Heart left ventricle (tissue), 16 donors: ENCODE measurements at regions not wholly inside any gene's neighbourhood (a gene's known extent, or its start where the extent isn't known, plus 50 kb on each side); places are given as distances from the start of the nearest gene placed in this dataset.

Experiments
- ATAC-seq, 4 donors: fragments of 200-7000 bp; cut with Tn5 transposase; one replicate each; pipeline ENCODE4 v1.9.1; 2020 to 2022; ENCODE audit warnings: moderate library complexity in 4 of 4, mild to moderate bottlenecking in 3 of 4, moderate number of reproducible peaks in 1 of 4
- DNase-seq, 5 donors: peaks; one replicate each; pipeline ENCODE4 v3.0.0-alpha.2; 2020
- H3K27ac ChIP-seq, 12 donors: fragments of 200-600 bp; sonication (generic) in 4 of 12; one replicate each; pipeline versions ENCODE4 v1.5.0 to v1.8.0; 2016 to 2022; ENCODE audit warnings: mild to moderate bottlenecking in 2 of 12
- H3K27me3 ChIP-seq, 9 donors: fragments of 200-600 bp; sonication (generic) in 2 of 9; one replicate each; pipeline versions ENCODE4 v1.5.1 to v1.8.0; 2016 to 2022; ENCODE audit warnings: mild to moderate bottlenecking in 3 of 9
- H3K36me3 ChIP-seq, 9 donors: fragments of 200-600 bp; sonication (generic) in 2 of 9; one replicate each; pipeline versions ENCODE4 v1.5.0 to v1.8.0; 2018 to 2022; ENCODE audit warnings: mild to moderate bottlenecking in 2 of 9
- H3K4me1 ChIP-seq, 12 donors: fragments of 200-600 bp; sonication (generic) in 4 of 12; one replicate each; pipeline versions ENCODE4 v1.5.0 to v1.8.0; 2016 to 2022; ENCODE audit warnings: mild to moderate bottlenecking in 3 of 12
- H3K4me3 ChIP-seq, 12 donors: fragments of 200-600 bp; sonication (generic) in 4 of 12; one replicate each; pipeline versions ENCODE4 v1.5.0 to v1.8.0; 2017 to 2022; ENCODE audit warnings: mild to moderate bottlenecking in 9 of 12, moderate library complexity in 4 of 12
- H3K9me3 ChIP-seq, 12 donors: fragments of 200-600 bp; sonication (generic) in 4 of 12; one replicate each; pipeline versions ENCODE4 v1.5.0 to v1.8.0; 2016 to 2022; ENCODE audit warnings: mild to moderate bottlenecking in 1 of 12
- POLR2A ChIP-seq, 2 donors: fragments of 450-650 bp; IDR thresholded peaks; one replicate each; pipeline ENCODE4 v1.6.1; 2017; ENCODE audit warnings: antibody characterized with exemption in 2 of 2, mild to moderate bottlenecking in 2 of 2, moderate library complexity in 2 of 2
- WGBS, 4 donors: extraction: QIAGEN DNeasy Blood & Tissue Kit in 2 of 4; methylation state at CpG; one replicate each; pipeline versions ENCODE4 v1.1.5 to v1.1.7; 2013 to 2018; 5-methylcytosine and 5-hydroxymethylcytosine counted together
- intact Hi-C, 10 donors: fragments of 100-400 bp; cut with DNase I; formaldehyde crosslinking; loops; one replicate each; pipeline versions ENCODE4 v1.11.1 to v1.14.2; 2022
- TF ChIP-seq, protein P1 (sequence below), 12 donors: fragments of 200-600 bp; sonication (generic) in 4 of 12; IDR thresholded peaks; one replicate each; pipeline versions ENCODE4 v1.5.0 to v1.8.0; 2018 to 2022; ENCODE audit warnings: antibody characterized with exemption in 12 of 12, mild to moderate bottlenecking in 5 of 12
- donor health status: ischemic (EF 13 %, LVEDD 7.1; RV severe dilation, severe dysfunction).
- donor health status: healthy with polysubstance abuse.
- donor health status: DM: no; HTN: yes; CAD: no.
- donor health status: DM: no; HTN: no; CAD: no.
- donor health status: ischemic (EF 25% LVEDD 6.9; RV normal size, moderate dysfunction).
- donor health status: ischemic (EF 25% LVEDD 5.7; RV mildly dilated, moderate dysfunction).
- donor health status: healthy.
- donor health status: DM: yes; HTN: yes; CAD: no.
- donor health status: ischemic (EF 35%, LVEDD 5.7; RV mildly dilated, moderate dysfunction).
- donor health status: nonischemic (EF 11% LVEDD 7.7; RV severe dilation, severe dysfunction).
- donor health status: DM: yes; HTN: yes; CAD: no.
- donor health status: PGD.
- donor health status: ischemic (EF 29% LVEDD 5.4; RV normal size, mild dysfunction).
- donor health status: nonischemic (EF 23%, LVEDD 6.1; RV moderate dilation, normal function).

DNA sequence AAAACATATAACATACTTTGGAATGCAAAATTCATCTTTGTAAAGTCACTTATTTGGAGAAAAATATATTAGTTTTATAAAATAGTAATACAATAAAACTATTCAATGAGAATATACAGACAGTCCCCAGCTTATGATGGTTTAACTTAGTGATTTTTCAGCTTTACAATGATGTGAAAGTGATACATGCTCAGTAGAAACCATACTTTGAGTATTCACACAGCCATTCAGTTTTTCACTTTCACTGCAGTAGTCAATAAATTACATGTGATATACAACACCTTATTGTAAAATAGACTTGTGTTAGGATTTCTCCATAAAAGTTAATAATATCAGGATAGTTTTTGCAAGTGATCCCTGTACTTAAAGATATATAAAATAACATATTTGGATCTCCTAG is 436.0 kb downstream of the CENPC start:
- Histone ChIP-seq H3K36me3 (no peaks in the 10 kb centered on the region), H3K9me3 (peaks cover 0 to 3% (median 0%) of the 10 kb centered on the region in 12 donors), H3K27ac (no peak overlapping the region), H3K4me3 (no peak overlapping the region), H3K4me1 (no peaks in the 10 kb centered on the region), H3K27me3 (no peaks in the 10 kb centered on the region)
- ATAC-seq (no peak), DNase-seq (no peak)
- no peak for TF ChIP-seq POLR2A (IDR thresholded peaks at IDR 0.05)
- TF ChIP-seq, protein P1, sequence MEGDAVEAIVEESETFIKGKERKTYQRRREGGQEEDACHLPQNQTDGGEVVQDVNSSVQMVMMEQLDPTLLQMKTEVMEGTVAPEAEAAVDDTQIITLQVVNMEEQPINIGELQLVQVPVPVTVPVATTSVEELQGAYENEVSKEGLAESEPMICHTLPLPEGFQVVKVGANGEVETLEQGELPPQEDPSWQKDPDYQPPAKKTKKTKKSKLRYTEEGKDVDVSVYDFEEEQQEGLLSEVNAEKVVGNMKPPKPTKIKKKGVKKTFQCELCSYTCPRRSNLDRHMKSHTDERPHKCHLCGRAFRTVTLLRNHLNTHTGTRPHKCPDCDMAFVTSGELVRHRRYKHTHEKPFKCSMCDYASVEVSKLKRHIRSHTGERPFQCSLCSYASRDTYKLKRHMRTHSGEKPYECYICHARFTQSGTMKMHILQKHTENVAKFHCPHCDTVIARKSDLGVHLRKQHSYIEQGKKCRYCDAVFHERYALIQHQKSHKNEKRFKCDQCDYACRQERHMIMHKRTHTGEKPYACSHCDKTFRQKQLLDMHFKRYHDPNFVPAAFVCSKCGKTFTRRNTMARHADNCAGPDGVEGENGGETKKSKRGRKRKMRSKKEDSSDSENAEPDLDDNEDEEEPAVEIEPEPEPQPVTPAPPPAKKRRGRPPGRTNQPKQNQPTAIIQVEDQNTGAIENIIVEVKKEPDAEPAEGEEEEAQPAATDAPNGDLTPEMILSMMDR (IDR thresholded peaks at IDR 0.05) = no peak
- intact Hi-C loops = no loop called here

DNA sequence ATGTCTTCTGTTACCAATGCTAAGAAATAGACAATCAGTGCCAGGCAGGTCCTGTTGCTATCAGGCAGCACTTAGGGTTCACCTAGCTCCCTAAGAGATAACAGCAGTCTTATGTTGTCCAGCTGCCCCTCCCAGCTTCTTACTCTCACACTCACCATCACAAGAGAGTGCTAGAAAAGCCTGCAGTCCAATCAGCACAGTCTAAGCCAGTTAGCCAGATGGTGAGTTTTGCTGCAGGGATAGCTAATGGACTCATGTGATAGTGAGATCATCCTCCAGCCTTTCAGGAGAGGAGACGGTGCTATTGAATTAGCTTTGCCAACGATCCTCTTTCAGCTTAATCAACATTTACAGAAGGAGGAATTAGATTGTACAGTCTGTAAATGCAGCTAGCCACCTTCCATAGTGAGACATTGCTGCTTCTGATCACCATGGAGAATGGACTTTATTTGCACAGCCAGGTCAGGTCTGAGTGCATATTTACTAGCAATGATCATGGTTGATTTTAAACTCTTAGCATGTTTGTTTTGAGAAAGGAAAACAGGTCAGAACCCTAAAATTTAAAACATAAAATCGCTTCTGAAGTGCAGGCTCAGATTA is 438.3 kb downstream of the CENPC start:
- H3K4me1 ChIP-seq = no peaks in the 10 kb centered on the region
- no peaks in the 10 kb centered on the region for H3K9me3 ChIP-seq
- no peak overlapping the region for H3K4me3 ChIP-seq
- no peaks in the 10 kb centered on the region for H3K27me3 ChIP-seq
- H3K27ac ChIP-seq = no peak overlapping the region
- H3K36me3 ChIP-seq = no peaks in the 10 kb centered on the region
- intact Hi-C loops = no loop called here
- DNase-seq (no peak), ATAC-seq (no peak)
- TF ChIP-seq, protein P1 (IDR thresholded peaks at IDR 0.05) = no peak
- TF ChIP-seq POLR2A (IDR thresholded peaks at IDR 0.05) = no peak
- 40 to 49% (median 45%) methylated on average over 3 of the region's 3 CpGs for WGBS, 4 donors

DNA sequence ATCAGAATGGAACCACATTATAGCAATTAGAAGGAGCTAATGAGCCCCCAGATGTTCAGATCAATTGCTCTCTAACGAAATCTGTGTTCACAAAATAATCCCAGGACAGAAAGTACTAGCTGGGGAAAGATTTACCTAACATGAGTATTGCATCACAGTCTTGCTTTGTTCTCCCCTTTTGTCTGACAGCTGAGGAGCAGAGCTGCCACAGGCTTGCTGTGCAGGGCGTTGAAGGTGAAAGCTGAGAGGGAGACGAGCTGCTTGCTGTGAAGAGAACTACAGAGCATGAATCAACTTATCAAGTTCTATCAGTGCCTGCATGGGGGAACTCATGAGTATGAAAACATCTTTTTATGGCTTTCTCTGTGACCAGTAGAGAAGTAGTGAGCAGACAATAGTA is 441.2 kb downstream of the CENPC start:
- TF ChIP-seq POLR2A (IDR thresholded peaks at IDR 0.05) = no peak
- TF ChIP-seq, protein P1 (IDR thresholded peaks at IDR 0.05) = no peak
- intact Hi-C loops = no loop called here
- no peaks in the 10 kb centered on the region for H3K9me3 ChIP-seq
- no peaks in the 10 kb centered on the region for H3K27me3 ChIP-seq
- no peak overlapping the region for H3K4me3 ChIP-seq
- no peaks in the 10 kb centered on the region for H3K4me1 ChIP-seq
- 41 to 52% (median 44%) methylated on average over 3 of the region's 3 CpGs for WGBS, 4 donors
- no peak for DNase-seq
- no peak overlapping the region for H3K27ac ChIP-seq
- no peaks in the 10 kb centered on the region for H3K36me3 ChIP-seq
- no peak for ATAC-seq

DNA sequence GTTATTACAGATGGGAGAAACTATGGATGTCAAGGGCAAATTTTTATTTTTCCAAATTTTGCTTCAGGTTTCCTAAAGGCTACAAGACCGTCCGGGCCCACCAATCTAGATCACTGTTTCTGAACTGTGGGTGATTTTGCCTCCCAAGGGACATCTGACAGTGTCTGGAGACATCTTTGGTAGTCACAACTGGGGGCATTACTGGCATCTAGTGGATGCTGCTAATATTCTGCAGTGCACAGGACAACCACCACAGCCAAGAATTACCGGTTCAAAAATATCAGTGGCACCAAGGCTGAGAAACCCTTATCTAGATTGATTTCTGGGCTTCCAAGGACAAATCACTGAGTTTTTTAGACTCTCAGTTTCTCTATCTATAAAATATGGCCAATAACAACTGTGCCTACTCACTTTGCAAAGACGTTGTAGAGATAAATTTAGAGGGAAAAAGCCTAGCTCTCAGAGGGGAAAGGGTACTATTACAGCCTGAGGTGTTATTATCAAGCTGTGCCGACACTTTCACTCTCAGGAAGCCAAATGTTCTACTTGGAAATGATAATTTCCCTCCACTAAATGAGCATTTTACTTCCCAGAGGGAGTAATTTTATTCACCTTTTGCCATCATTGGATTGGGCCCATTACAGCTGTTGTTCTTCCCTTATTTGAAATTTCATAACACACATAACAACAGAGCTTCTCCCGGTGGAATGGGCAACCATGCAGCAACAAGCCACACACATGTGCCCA is 442.1 kb downstream of the CENPC start:
- DNase-seq (no peak), ATAC-seq (no peak)
- WGBS, 4 donors = 61 to 70% (median 63%) methylated on average over 6 of the region's 6 CpGs
- Histone ChIP-seq H3K4me1 (no peaks in the 10 kb centered on the region), H3K9me3 (no peaks in the 10 kb centered on the region), H3K27me3 (no peaks in the 10 kb centered on the region), H3K27ac (no peak overlapping the region), H3K36me3 (no peaks in the 10 kb centered on the region), H3K4me3 (no peak overlapping the region)
- TF ChIP-seq, protein P1 (IDR thresholded peaks at IDR 0.05) = no peak
- no peak for TF ChIP-seq POLR2A (IDR thresholded peaks at IDR 0.05)
- intact Hi-C loops = no loop called here
